ENCODE measurements at regions not wholly inside any gene's neighbourhood (a gene's known extent, or its start where the extent isn't known, plus 50 kb on each side); places are given as distances from the start of the nearest gene placed in this dataset.
"Not testable (repeated sequence)": the region's sequence is repeated elsewhere in the genome, so short reads cannot be mapped to it uniquely, and the experiment has no call there.

DNA sequence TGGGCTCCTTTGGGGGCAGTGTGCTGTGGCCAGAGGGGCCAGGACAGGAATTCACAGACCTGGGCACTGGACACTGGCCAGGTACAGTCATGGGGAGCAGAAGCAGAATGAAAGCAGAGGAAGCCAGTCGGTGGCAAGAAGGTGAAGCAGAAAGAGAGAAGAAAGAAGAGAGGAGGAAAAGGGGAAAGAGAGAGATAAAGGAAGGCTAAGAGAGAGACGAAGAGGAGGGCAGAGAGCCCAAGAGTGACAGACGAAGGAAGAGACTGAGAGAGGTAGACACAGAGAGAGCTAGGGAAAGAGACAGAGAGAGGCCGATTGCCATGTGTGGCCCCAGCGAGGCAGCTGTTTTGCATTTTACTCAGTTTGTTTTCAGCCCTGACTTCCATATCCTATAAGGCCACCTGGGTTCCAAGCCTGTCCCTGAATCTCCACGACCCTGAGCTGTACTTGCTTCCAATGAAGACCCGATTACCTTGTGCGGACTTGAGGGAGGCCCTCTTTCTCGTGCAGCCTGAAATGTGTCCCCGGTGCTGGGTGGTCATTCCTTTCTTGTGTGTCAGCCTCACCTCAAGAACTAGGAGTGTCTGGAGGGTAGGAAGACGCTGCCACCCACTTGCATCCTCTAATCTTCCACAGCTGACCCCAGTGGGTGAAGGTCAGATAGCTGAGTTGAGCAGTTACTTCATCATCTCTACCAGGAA is 73.9 kb downstream of the LSM3 start:
- no peak for DNase-seq (ENCODE audit: low spot score)

DNA sequence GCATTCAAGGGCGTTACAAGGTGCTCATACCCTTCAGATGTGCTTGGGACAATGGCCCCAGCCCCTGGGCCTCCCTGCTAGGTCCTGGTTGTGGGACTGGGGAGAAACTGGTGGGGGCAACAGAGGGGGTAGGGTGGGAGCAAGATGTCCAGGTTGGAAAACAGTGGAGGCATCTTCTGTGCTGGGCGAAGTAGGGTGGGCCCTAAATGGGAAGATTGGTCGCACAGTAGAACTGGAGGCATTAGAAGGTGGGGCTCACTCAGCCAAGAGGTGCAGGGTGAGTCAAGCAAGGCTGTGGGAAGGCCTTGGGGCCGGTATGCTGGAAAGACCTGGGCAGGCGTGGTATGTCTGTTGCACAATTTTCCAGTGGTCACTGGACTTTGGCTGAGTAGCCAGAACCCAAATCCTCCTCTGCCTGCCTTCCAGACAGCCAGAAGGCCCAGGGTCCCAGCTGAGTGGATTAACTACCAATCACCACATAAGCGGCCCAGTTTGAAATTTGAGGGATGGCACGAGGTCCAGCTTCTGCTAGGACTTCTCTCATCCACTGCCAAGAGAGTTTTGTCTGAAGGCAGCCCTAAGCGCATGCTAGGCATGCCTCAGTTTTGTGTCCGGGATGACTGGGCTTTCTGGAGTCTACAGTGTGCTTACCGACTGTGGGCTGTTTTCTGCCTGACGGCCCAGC is 74.5 kb downstream of the LSM3 start:
- no peak for DNase-seq (ENCODE audit: low spot score)

- no peak for DNase-seq (ENCODE audit: low spot score)
These were observed 75.2 kb downstream of the LSM3 start for GRCh38 chr3:14253707-14254382.

DNA sequence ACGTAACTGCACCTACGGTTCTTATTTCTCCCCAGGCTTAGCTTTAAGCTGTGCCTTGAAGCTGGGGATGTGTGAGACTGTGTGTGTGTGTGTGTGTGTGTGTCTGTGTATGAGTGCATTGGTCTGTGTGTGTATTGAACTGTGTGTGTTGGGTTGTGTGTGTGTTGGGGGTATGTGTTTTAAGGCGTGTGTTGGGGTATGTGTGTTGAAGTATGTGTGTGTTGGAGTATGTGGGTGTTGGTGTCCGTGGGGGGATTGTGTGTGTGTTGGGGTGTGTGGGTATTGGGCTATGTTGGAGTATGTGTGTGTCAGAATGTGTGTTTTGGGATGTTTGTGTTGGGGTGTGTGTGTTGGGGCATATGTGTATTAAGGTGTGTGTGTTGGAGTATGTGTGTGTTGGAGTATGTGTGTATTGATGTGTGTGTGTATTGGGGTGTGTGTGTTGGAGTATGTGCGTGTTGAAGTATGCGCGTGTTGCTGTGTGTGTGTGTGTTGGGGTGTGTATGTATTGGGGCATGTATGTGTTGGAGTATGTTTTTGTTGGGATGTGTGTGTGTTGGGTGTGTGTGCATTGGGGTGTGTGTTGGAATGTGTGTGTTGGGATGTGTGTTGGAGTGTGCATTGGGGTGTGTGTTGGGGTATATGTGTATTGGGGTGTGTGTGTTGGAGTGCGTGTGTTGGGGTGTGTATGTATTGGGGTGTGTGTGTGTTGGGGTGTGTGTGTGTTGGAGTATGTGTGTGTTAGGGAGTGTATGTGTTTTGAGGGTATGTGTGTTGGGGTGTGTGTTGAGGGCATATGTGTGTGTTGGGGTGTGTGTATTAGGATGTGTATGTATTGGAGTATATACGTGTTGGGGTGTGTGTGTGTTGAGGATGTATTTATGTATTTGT is 76.4 kb downstream of the LSM3 start:
- no peak for DNase-seq (ENCODE audit: low spot score)

DNA sequence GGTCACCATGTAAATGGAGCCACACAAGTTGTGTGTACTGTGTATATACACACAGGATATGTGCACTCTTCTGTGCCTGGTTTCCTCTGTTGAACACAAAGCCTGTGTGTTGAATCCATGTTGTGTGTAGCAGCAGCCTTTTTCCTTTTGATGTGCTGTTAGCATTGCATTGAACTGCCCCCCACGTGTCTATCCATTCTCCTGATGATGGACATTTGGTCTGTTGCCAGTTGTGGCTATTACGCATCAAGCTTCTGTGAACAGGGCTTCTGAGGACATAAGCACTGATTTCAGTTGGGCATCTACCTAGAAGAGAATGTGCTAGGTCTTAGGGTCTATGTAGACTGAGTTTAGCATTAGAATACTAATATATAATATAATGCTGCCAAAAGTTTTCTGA is 77.4 kb downstream of the LSM3 start:
- no peak for DNase-seq (ENCODE audit: low spot score)

- DNase-seq (ENCODE audit: low spot score): no peak
These were observed 78.1 kb downstream of the LSM3 start for GRCh38 chr3:14256561-14257342.

- no peak for DNase-seq (ENCODE audit: low spot score)
These were observed 80.6 kb downstream of the LSM3 start for GRCh38 chr3:14258906-14259904.

GRCh38 chr3:14260463-14260862 is 81.8 kb downstream of the LSM3 start:
- no peak for DNase-seq (ENCODE audit: low spot score)

DNA sequence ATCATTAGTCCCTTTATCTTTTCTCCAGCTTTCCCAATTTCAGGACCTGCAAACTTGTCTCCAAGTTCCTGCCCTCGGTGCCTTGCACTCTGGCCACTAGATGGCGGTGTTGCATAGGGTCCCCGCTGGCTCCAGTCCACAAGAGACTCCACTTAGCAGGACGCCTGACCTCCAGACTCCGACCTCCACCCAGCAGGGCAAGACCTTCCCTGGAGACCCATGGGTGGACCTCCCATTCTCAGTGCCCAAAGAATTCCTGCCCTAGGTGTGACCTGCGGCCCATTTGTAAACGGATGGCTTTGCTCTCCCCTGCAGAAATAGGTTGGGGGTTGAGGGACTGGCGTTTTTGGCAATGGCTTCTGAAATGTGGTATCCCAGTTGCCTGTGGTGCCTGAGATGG is 82.6 kb downstream of the LSM3 start:
- peak; percentile 71 for DNase-seq (ENCODE audit: low spot score)

- DNase-seq (ENCODE audit: low spot score): no peak
These were observed 83.6 kb downstream of the LSM3 start for GRCh38 chr3:14262212-14262611.

DNA sequence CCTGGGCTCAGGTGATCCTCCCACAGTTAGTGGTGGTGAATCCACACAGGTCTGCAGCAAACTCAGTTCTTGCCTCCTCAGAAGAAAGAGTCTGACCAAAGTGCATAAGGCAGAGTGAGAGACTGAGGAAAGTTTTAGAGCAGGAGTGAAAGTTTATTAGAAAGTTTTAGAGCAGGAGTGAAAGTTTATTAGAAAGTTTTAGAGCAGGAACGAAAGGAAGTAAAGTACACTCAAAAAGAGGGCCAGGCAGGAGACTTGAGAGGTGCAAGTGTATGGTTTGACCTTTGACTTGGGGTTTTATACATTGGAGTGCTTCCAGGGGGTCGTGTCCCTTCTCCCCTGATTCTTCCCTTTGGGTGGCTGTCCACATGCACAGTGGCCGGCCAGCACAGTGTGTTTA is 84.2 kb downstream of the LSM3 start:
- DNase-seq (ENCODE audit: low spot score): no peak

DNA sequence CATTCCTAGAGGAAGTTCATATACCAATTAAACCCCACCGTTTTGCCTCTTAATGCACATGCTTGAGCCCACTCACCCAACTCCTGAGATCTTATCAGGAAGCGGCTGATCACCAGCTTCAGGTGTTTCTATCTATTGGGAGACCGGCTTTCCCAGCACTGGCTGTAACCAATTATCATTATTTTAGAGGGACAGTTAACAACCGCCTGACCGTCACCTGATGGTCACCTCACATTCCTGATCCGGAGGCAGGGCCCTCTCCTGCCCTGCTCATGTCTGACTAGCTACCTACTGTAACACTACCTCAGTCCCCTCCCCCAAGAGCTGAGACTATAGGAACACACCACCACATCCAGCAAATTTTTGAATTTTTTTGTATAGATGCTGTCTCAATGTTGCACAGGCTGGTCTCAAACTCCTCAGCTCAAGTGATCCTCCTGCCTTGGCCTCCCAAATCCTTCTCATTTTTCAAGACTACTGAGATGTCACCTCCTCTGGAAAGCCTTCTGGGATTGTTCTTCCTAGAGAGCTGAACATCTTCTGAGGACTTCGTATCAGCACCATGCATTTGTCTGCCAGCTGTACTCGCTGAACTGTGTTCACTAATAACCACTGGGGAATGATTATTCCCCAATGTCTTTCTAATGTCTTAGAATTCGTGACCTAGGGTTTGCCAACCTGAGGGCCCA is 84.8 kb downstream of the LSM3 start:
- no peak for DNase-seq (ENCODE audit: low spot score)

DNA sequence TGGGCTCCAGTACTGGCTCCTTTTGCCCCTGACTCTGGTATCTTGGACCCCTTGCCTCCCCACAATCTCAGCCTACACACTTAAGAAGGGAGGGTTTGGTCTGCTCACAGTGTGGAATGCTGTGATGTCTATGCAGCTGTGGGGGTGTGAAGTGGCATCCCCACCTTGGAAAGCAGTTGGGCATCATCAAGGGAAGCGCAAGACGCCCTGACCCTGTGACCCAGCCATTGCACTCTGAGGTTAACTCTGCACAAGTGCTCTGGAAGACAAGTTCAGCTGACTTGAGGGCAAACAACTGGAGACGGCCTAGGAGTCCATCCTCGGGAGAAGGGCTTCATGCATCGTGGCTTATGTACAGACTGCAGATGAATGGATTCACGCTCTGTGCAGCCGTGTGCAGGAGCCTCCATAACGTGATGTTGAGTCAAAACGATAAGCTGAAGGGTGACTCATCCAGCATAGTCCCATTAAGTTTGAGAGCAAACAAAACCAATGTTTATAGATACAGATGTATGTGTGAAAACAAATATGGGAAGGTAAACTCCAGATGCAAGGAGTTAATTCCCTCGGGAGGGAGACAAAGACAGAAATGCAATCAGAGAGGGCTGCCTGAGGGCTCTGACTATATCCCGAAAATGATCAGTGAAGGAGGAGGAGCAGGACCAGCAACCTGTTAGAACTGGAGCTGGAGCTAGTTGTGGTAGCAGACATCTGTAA is 86.8 kb downstream of the LSM3 start:
- DNase-seq (ENCODE audit: low spot score): no peak

DNA sequence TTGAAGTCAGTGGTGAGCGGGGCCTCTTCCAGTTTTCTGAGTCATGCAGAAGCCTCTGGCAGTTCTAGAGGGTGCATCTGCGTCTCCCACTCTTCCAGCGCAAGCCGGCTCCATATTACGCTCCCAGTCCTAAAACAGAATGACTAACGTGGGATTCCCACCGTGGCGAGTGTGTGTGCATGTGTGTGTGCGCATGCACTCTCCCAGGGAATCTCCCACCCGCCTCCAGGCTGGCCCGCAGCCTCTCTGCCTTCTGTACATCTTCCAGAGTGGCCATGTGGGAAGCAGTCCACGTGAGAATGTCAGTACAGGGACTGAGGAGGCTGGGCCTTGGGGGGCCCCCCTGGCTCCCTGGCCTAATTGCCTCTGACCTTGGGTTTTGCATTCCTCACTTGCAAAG is 87.7 kb downstream of the LSM3 start:
- DNase-seq (ENCODE audit: low spot score): no peak

- no peak for DNase-seq (ENCODE audit: low spot score)
These were observed 89.4 kb downstream of the LSM3 start for GRCh38 chr3:14267976-14268375.

DNA sequence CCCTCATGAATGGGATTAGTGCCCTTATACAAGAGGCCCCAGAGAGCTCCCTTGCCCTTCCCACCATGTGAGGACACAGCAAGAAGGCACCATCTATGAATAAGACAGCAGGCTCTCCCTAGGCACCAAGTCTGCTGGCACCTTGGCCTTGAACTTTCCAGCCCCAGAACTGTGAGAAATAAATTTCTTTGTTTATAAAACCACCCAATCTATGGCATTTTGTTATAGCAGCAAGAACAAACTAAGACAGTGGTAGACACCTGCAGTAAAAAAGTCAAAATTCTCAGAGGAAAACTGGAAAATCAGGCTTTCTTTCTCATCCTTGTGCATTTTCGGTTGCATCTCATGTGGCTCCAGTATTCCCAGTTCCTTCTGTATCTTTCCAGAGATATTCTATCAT is 90.3 kb downstream of the LSM3 start:
- DNase-seq (ENCODE audit: low spot score): no peak

- DNase-seq (ENCODE audit: low spot score): not testable (repeated sequence)
These were observed 93.7 kb downstream of the LSM3 start for GRCh38 chr3:14272041-14272958.

Data from kidney capillary endothelial cell (primary cell).